NOMO-1 treated with DMSO at 0.1 percent for 48 hours (cell line): ENCODE measurements at regions not wholly inside any gene's neighbourhood (a gene's known extent, or its start where the extent isn't known, plus 50 kb on each side); places are given as distances from the start of the nearest gene placed in this dataset.

Experiments
- DNase-seq: peaks from one replicate; lab custom pipeline; 2025; ENCODE audit not compliant: unreplicated experiment; lab: John Stamatoyannopoulos, UW

DNA sequence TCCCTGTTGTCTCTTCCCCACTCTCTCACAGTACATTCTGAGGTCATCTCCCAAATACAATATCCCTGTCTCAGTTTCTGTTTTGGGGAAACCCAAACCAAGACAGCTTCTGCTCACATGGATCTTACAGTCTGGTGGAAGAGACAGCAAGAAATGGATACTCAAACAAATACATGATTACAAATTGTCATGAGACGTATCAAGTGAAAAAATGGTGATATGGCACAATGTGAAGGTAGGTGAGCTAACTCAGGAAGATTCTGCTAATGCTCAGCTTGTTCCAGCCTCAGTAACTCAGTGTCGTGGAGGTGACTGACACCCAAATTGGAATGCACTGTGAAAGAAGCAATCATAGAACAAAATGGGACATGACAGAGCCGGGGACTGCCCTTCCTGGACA, 68.3 kb downstream of the CHST1 start:
- no peak for DNase-seq

DNA sequence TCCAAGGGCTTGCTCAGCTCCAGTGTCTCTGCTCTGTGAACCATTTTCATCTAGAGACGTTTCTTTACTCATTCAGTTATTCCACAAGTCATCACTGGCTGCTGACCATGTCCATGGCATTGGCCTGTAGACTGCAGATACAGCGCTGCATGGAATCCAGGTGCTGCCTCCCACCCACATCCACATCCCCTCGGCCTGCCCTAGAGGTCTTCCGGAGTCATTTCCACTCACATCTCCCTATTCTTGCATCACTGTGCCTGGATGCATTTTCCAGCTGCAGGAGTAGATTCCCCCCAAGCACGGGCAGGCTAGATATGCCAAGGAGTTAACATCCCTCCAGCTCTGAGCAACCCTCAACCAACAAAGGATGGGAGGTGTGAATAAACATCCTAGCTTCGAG, 68.9 kb downstream of the CHST1 start:
- DNase-seq: no peak

DNA sequence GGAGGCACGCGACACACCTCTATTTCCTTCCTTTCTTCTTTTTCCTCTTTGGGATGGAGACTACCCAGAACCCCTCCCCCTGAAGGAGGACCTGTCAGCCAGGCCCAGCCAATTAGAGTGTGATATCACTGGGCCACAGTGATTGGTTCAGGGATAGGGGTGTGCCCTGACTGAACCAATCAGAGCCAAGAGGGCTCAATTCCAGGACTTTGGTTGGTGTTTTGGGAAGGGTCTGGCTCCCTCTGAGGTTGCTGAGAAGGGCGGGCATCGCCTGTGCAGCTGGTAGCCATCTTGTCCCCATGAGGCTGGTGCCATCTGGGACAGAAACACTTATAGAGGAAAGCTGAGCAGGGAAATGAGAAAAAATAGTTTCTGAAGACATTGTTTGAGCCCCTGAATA, 71.4 kb downstream of the CHST1 start:
- DNase-seq: no peak

DNA sequence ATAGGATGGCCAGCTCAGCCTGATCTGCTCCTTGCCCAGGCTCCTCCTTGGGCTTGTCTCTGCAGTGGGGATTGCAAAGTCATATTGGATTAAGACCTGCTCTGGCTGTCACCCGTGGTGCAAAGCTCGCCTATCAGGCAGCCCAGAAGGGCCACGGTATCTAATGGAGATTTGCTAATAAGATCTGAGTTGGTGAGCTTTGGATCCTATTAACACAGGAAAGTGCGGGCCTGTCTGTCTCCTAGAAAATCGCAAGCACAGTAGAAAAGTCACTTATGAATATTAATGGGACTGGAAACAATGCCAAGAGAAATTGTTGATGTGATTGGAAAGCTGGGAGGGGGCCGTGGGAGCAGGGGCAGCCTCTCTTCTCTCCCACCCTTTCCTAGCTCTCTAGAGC, 72.8 kb downstream of the CHST1 start:
- DNase-seq: no peak

DNA sequence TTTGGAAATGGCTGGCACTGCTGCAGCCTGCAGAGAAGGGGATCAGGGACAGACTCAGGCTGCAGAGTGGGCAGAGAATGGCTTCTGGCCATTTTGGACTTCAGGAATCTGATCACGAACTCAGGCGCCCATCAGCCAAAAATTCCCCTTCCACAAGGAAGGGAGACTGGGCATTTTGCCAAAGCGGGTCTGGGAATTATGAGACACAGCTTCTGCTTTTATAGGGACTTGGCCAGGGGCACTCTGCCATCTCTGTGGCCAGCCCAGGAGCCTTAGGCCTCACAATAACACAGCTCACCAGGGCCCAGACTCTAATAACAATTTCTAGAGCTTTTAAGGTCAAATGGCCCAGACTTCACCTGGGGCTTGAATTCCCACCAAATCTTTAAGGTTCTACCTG, 74.7 kb downstream of the CHST1 start:
- DNase-seq: no peak

DNA sequence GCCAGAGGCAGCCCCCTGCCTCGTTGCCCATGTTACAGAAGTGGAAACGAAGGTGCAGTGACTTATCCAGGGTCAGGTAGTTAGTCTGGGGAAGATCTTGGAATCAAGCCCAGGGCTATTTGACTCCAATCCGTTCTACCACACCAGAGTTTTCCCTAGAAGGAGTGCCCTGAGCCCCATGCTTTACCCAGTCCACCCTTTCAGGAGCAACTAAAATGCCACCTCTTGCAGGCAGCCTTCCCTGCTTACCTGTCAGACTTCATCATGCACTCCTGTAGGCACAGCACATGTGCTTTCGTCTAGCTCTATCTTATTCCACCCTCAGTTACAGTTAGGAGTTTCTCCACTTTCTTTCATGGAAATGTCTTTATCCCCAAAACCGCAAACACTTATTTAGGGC, 80.2 kb downstream of the CHST1 start:
- DNase-seq: no peak

DNA sequence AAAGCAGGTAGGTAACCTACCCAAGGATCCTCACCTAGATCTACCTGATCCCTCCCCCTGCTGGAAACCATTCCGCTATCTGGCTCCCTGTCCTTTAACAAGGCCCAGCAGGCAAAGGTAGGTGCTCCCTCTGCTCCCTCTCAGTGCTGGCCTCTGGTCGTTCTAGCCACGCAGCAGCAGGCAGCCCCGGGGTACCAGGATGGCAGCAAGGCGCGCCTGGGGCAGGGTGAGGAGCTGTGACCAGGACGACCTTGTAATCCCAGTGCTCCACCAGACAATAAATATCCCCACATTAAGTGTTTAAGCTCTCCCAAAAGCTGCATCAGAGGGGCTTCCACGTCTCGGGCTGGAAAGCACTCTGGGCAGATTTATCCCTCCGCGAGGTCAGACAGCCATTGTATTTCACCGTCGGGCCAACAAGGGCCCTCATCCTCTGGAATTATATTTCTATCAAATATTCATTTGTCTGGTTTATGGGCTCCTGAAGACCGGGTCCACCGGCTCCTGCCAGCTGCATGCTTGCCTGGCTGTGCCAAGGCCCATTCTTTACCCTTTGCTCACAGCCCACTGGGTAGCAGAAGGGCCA, 81.3 kb downstream of the CHST1 start:
- DNase-seq: no peak

DNA sequence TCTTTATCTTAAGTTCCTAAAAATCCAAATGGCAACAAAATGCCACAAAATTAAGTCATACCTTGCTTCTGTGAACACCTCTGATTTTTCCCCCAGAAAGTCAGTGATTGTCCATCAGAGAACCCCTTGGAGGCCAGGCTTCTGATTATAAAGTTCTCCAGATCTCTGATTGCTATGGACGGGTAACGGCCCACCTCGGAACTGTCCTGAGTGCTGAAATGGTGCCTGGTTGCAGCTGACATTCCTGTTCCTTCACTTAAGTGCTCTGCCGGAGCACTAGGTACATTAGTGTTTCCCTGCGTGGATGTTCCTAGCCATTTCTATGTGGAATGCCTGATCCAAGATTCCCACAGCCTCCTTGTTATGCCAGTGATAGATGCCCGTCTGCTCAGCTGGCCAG, 85.0 kb downstream of the CHST1 start:
- DNase-seq: peak; percentile 4

DNA sequence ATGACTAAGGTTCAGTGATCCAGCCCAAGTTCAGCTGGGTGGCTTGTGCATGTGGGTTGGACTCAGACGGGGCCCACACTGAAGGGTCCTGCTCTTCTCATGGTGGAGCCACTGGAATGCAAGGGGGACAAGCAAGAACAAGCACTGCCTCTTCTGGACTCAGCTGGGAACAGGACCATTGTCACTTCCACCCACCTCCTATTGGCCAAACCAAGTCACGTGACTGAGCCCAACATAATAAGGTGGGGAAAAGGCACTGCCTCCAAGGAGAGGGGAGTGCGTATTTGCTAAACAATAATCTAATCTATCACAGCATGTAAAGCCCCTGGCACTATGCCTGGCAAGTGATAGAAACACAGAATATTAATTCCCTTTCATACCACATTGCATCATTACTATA, 87.1 kb downstream of the CHST1 start:
- no peak for DNase-seq

DNA sequence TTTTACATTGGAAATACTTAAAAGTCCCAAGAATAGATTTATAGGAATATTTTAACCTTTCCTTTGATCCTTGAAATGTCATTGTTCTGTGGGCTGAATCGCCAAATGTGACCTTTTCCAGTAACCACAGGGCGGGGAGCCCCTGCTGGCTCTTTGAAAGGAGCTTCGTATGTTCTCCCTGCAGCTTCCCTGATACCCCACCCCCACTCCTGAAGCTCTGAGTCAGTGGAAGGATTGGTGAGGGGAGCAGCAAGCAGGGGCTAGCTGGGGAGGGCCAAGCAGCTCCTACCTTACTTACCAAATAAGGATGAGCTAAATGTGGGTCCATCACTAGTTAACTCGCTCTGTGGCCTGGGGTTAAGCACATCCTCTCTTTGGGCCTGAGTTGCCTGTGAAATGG, 87.7 kb downstream of the CHST1 start:
- DNase-seq: no peak

DNA sequence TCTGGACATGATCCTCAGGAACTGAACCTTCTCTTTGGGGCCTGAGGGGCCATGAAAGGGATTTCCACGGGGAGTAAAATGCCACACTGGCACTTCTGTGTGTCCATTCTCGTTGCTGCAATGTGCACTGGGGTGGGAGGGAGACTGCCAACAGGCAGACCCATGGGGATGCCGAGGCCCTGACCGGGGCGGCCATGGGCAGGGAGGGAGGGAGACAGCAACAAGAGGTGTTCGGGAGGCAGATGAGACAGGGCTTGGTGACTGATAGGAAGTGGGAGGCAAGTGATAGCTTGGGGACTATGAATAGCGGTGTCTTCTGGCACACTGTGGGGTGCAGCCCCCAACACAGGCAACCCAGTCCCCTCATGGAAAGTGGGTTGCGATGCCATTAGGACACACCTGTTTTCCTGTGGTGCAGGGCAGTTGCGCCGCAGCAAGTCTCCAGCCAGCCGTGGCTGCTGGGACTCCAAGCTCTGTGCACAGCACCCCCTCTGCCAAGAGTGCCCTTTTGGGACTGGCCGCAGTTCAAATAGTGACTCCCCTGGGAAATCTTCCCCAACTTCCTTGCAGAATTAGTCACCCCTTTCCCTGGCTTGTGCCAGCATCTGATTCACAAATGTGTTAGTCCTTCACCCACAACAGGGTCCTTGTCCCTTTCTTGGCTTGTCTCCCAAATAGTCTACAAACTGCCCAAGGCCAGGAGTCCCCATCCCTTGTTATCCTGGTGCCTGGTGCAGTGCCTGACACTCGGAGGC, 88.8 kb downstream of the CHST1 start:
- no peak for DNase-seq

DNA sequence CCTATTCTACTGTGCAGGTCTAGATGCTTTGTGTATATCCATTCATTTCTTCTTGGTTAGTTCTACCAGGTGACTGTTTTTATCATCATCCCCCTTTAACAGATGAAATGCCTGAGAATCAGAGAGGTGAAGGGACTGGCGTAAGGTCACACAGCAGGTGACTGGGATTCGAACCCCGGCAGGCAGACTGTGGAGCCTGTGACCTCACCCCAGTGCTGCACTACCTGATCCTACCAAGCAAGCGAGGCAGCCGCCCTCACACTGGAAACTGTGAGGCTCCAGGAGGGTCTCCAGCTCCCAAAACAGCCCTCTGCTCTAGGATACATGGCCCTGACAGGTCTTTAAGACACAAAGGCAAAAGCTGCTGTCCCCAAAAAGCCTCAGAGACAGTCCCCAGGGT, 91.7 kb downstream of the CHST1 start:
- no peak for DNase-seq

DNA sequence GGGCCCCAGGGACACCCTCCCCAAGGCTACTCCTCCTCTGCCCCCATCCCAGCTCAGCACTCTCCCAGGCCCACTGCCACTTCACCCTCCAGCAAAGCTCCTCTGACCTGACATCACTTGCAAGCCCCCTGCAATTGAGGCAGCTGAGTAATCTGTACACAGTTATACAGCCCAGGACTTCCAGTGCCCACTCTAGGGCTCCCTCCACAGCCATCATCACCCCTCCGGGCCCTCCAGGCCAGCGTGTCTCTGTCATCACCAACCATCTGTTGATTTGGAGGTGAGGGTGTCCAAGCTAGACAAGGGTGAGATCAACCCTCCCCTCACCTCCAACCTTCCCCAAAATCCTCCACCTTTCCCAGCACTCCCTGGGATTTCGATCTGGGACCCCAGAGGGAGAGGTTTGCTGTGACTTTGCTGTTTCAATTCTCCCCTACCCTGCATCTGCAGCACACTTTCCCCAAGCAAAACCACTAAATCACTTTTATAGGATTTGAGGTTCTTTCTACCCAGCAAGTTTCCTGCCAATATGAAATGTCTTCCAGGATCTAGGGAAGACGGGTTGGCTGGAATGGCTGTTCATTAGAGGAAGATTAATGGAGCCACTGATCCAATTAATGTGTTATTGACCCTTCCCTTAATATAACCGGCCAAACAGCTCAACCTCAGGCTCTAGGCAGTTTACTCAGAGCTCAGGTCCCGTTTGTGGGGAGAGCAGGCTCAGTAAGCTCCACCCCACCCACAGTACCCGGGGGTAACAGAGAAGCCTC, 92.9 kb downstream of the CHST1 start:
- DNase-seq: no peak

DNA sequence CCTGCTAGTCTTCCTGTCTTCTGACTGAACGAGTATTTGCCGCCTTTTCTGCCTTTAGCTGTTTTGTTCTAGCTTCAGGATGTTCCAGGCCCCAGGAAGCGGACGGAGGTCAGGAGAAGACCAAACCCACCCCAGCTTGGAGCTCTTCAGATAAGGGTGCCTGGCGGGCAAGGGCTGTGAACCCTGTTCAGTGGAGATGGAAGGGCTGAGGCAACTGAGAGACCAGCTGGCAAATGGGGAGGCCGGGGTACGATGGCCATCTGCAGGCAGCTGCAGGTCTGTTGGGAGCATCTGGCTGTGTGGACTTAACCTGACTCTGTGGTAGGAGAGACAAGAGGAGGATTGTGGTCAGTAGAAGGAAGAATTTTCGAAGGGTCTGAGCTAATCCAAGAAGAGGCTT, 95.6 kb downstream of the CHST1 start:
- no peak for DNase-seq

DNA sequence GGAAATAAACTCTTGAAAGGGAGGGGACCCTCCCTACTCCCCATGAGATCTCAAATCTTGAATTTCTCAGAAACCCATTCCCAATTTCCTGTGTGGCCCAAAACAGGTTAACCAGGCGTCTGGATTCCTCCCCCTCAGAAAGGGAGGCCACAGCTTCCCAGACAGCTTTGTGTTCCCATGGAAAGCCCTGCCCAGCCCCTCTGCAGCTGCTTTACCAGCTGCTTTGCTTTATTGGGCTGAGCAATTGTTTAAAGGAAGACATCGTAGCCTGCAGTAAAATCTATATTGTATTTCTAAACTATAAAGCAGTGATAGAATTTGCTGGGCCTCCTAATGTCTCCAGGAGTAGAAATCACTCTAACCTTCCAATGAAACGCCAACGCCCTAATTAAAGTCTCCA, 97.4 kb downstream of the CHST1 start:
- DNase-seq: no peak

DNA sequence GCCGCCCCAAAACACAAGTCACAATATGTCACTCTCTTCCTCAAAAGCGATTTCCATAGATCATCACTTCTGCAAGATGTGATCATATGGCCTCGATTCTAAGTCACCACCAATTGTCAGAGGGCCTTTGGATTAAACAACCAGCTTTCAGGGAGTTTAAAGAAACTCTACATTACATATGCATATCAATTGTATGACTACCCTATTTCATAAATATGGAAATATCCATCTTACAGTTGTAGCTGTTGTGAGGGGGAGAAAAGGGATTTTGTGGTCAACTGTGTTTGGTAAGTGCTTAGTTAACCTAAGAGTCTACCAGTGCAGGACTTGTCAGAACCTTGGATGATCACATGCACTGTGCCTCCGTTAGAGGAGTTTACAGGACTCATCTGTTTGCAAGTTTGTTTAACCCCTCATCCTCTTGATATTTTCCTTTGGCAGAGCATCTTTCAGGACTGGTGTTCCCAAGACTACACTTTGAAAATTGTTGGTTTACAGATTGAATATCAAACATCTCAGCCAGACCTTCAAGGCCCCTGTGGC, 99.9 kb downstream of the CHST1 start:
- no peak for DNase-seq

DNA sequence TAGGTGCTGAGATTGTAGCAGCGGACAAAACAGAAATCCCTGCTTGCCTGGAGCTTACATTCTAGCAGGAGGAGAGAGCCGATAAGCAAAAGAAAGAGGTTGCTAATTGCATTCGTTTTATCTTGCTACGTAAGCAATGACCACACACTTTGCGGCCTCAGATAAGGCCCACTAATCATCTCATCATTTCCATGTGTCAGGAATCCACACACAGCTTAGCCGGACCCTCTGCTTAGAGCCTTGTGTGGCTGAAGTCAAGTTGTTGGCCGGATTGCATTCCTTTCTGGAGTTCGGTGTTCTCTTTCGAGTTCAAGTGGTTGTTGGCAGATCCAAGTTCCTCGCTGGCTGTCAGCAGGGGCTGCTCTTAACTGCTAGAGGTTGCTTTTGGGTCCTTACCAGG, 101.6 kb downstream of the CHST1 start:
- no peak for DNase-seq

DNA sequence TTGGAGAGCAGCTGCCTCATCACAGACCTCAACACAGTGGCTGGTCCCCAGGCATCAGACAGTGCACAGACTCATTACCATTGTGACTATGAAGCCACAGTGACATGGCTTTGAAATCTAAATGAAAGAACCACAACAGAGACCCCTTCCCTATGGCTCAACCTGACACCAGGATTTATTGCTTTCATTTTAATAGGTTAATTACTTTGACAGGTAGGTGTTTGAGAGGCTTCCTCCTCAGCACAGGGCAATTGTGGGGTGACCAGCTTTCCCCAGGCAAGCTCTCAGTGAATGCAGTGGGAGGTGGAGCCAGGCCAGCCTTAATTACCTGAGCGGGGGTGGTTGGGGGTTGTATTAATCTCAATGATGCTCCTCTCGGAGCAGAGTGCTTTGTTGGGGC, 102.3 kb downstream of the CHST1 start:
- DNase-seq: no peak

DNA sequence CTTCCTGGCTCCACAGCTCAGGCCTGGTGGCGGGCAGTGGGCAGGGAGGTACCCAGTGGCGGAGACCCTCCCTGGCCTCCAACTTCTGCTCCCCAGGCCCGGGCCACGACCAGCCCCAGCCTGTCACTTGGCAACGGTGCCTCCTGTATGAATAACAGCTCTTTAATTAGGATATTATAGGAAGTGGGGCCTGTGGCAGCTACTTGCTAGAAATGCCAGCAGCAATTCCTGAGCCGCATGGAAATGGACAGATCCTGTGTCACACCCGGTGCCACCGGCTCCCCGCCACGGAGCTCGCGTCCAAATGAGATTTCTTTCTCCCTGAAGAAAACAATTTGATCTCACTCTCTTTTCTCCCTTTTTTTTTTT, 104.5 kb downstream of the CHST1 start:
- no peak for DNase-seq

DNA sequence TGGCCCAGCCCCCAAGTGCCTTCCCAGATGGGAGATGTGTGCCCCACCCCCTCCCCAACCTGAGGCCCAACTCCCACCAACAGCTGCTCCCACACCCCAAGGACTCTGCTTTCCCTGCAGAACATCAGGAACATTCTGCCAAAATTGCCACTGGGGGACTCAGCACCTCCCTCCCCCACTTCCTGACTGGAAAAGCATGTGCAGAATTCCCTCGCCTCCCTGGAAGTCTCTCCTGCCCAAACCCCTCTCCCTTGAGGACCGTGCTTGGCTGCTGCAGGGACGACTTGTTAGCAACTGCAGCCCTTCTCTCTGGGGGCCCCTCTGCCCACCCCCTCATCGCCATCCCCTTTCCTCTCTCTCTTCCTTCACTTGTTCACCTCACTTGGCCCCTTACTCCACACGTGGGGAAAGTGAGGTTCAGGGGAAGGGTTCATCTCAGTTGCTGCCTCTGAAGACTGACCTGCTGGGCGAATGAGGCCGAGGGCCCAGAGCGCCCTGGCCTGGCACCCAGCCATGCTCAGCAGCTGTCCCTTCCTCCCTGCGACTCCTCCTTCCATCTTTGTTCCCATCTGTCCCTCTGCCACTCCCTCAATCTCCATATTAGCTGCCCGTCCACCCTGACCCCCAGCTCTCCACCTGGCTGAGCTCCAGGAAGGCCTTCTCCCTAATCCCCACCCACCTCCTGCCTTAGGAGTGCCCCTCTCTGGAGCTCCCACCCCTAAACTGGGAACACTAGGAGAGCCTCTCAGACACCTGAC, 105.1 kb downstream of the CHST1 start:
- no peak for DNase-seq
